GM23338 (cell line): ENCODE measurements at regions not wholly inside any gene's neighbourhood (a gene's known extent, or its start where the extent isn't known, plus 50 kb on each side); places are given as distances from the start of the nearest gene placed in this dataset.

Experiments used
- ATAC-seq: fragments of 200-7000 bp; cut with Tn5 transposase; 3 replicates; pipeline ENCODE4 v1.9.1; 2020
- DNase-seq: peaks from one replicate; pipeline ENCODE4 v3.0.0-alpha.2; 2015; ENCODE audit warnings: low spot score
- H2AFZ ChIP-seq: fragments of 200-600 bp; sonication (generic); 2 replicates; pipeline ENCODE4 v1.8.0; 2016; ENCODE audit warnings: antibody characterized with exemption, mild to moderate bottlenecking, moderate library complexity
- H3F3A ChIP-seq: fragments of 200-600 bp; sonication (generic); replicated peaks from 2 replicates; pipeline ENCODE4 v1.8.0; 2017; ENCODE audit warnings: antibody characterized with exemption, mixed run types, low read depth
- H3K27ac ChIP-seq: fragments of 200-600 bp; sonication (generic); 2 replicates; pipeline ENCODE4 v1.6.1; 2016; ENCODE audit warnings: low read depth
- H3K27me3 ChIP-seq: fragments of 200-600 bp; sonication (generic); 2 replicates; pipeline ENCODE4 v1.8.0; 2016; ENCODE audit warnings: mild to moderate bottlenecking, mixed run types, moderate library complexity; ENCODE audit not compliant: insufficient read depth
- H3K36me3 ChIP-seq: fragments of 200-600 bp; sonication (generic); 2 replicates; pipeline ENCODE4 v1.8.0; 2016; ENCODE audit warnings: mild to moderate bottlenecking; ENCODE audit not compliant: insufficient read depth
- H3K4me1 ChIP-seq: fragments of 200-600 bp; sonication (generic); 2 replicates; pipeline ENCODE4 v1.8.0; 2016; ENCODE audit warnings: mild to moderate bottlenecking, moderate library complexity; ENCODE audit not compliant: insufficient read depth
- H3K4me2 ChIP-seq: fragments of 200-600 bp; sonication (generic); 2 replicates; pipeline ENCODE4 v1.7.1; 2017; ENCODE audit warnings: mixed run types
- H3K4me3 ChIP-seq: fragments of 200-600 bp; sonication (generic); 2 replicates; pipeline ENCODE4 v1.6.1; 2016; ENCODE audit warnings: mixed run types
- H3K79me2 ChIP-seq: fragments of 200-600 bp; sonication (generic); replicated peaks from 2 replicates; pipeline ENCODE4 v1.8.0; 2017; ENCODE audit warnings: mild to moderate bottlenecking; ENCODE audit not compliant: insufficient read depth
- H3K9me2 ChIP-seq: fragments of 200-600 bp; sonication (generic); 2 replicates; pipeline ENCODE4 v1.8.0; 2017; ENCODE audit not compliant: insufficient read depth
- H4K20me1 ChIP-seq: fragments of 200-600 bp; sonication (generic); replicated peaks from 2 replicates; pipeline ENCODE4 v1.8.0; 2017; ENCODE audit warnings: mild to moderate bottlenecking; ENCODE audit not compliant: insufficient read depth
- H3K27ac Mint-ChIP-seq: 2 replicates; pipeline ENCODE4 v1.8.0; 2020; ENCODE audit warnings: inconsistent platforms, mild to moderate bottlenecking, moderate library complexity, mixed read lengths
- H3K27me3 Mint-ChIP-seq: 3 replicates; pipeline ENCODE4 v1.8.0; 2022; ENCODE audit warnings: low read depth, mild to moderate bottlenecking, moderate library complexity, mixed read lengths, inconsistent platforms; ENCODE audit not compliant: insufficient read depth, poor library complexity
- H3K36me3 Mint-ChIP-seq: 3 replicates; pipeline ENCODE4 v1.8.0; 2021; ENCODE audit warnings: low read depth, mild to moderate bottlenecking, inconsistent platforms, moderate library complexity, mixed read lengths
- H3K4me1 Mint-ChIP-seq: 3 replicates; pipeline ENCODE4 v1.8.0; 2020; ENCODE audit warnings: mild to moderate bottlenecking, inconsistent platforms, mixed read lengths
- H3K4me3 Mint-ChIP-seq: 3 replicates; pipeline ENCODE4 v1.8.0; 2021; ENCODE audit warnings: moderate library complexity, mild to moderate bottlenecking, inconsistent platforms, mixed read lengths
- H3K9me3 Mint-ChIP-seq: 3 replicates; pipeline ENCODE4 v1.8.0; 2020; ENCODE audit warnings: moderate library complexity, mild to moderate bottlenecking, inconsistent platforms, mixed read lengths
- CREB1 ChIP-seq: fragments of 250-450 bp; sonication (Bioruptor Pico); IDR thresholded peaks from 2 replicates; pipeline ENCODE4 v1.5.0; 2020; ENCODE audit warnings: low read depth, mild to moderate bottlenecking, moderate library complexity
- EZH2 ChIP-seq: fragments of 200-600 bp; sonication (generic); IDR thresholded peaks from one replicate; pipeline ENCODE4 v1.8.0; 2017; ENCODE audit warnings: antibody characterized with exemption, mild to moderate bottlenecking, low read depth; ENCODE audit not compliant: unreplicated experiment
- EZH2phosphoT487 ChIP-seq: fragments of 200-600 bp; sonication (generic); IDR thresholded peaks from one replicate; pipeline ENCODE4 v1.8.1; 2018; ENCODE audit warnings: antibody characterized with exemption; ENCODE audit not compliant: unreplicated experiment
- REST ChIP-seq: IDR thresholded peaks from one replicate; pipeline ENCODE4 v1.6.1; 2018; ENCODE audit warnings: antibody characterized with exemption; ENCODE audit not compliant: unreplicated experiment
- ZNF462 ChIP-seq: fragments of 250-450 bp; sonication (Bioruptor Pico); IDR thresholded peaks from 2 replicates; pipeline ENCODE4 v1.5.0; 2020; ENCODE audit warnings: mild to moderate bottlenecking, moderate library complexity

GRCh38 chrX:109827772-109828171 lies 94.7 kb upstream of the ACSL4 start (continued):
- TF ChIP-seq ZNF462 (CRISPR knock-in tag) (no peak), EZH2phosphoT487 (no peak), CREB1 (no peak)

- peaks cover 11% of the 10 kb centered on the region for H3K27me3 Mint-ChIP-seq
- no peaks in the 10 kb centered on the region for H3K36me3 Mint-ChIP-seq
- no peak overlapping the region for H3K27ac ChIP-seq
- H3F3A ChIP-seq, result no peaks in the 10 kb centered on the region
- H3K4me1 Mint-ChIP-seq, result peaks cover 5% of the 10 kb centered on the region; the same call in 2 of the 3 replicates
- H4K20me1 ChIP-seq, result no peaks in the 10 kb centered on the region
- DNase-seq (no peak), ATAC-seq (no peak)
- H2AFZ ChIP-seq, result no peak overlapping the region
- no peaks in the 10 kb centered on the region for H3K27me3 ChIP-seq
- no peak overlapping the region for H3K4me3 ChIP-seq
- no peaks in the 10 kb centered on the region for H3K9me3 Mint-ChIP-seq
- H3K4me1 ChIP-seq, result no peaks in the 10 kb centered on the region; the same call in 1 of the 2 replicates
- no peaks in the 10 kb centered on the region for H3K79me2 ChIP-seq
- H3K9me2 ChIP-seq, result no peaks in the 10 kb centered on the region
- H3K4me2 ChIP-seq, result no peak overlapping the region
- H3K4me3 Mint-ChIP-seq, result no peak overlapping the region
- no peaks in the 10 kb centered on the region for H3K36me3 ChIP-seq
- 0 out of 2 replicates have a peak overlapping the region, but pooled peaks have one; percentile 56 for H3K27ac Mint-ChIP-seq
- TF ChIP-seq REST, result no peak
- no peak for TF ChIP-seq EZH2
- TF ChIP-seq EZH2phosphoT487, result no peak
- TF ChIP-seq ZNF462 (CRISPR knock-in tag), result no peak
Measured at GRCh38 chrX:109830157-109830703, 97.2 kb upstream of the ACSL4 start.
